Cardiac muscle cell (in vitro differentiated cells and primary cell): ENCODE measurements at regions not wholly inside any gene's neighbourhood (a gene's known extent, or its start where the extent isn't known, plus 50 kb on each side); places are given as distances from the start of the nearest gene placed in this dataset.

Experiments
- DNase-seq, 2 donors: peaks; one replicate each; pipeline versions ENCODE4 v3.0.0 to v3.0.0-alpha.2; 2010 to 2017; ENCODE audit warnings: low read depth in 1 of 2, low spot score in 1 of 2
- H3K27ac ChIP-seq: fragments of 200-600 bp; sonication (generic); 2 replicates; pipeline ENCODE4 v1.5.1; 2016
- H3K27me3 ChIP-seq: fragments of 200-600 bp; sonication (generic); 2 replicates; pipeline ENCODE4 v1.6.0; 2016; ENCODE audit warnings: control low read depth
- H3K36me3 ChIP-seq: fragments of 200-600 bp; sonication (generic); 2 replicates; pipeline ENCODE4 v1.5.1; 2016; ENCODE audit warnings: control low read depth
- H3K4me1 ChIP-seq: fragments of 200-600 bp; sonication (generic); 2 replicates; pipeline ENCODE4 v1.8.1; 2017; ENCODE audit warnings: low read depth, mild to moderate bottlenecking, mixed run types
- H3K4me3 ChIP-seq: fragments of 200-600 bp; sonication (generic); 2 replicates; pipeline ENCODE4 v1.5.1; 2016; ENCODE audit warnings: mild to moderate bottlenecking
- H3K9me3 ChIP-seq: fragments of 200-600 bp; sonication (generic); 2 replicates; pipeline ENCODE4 v1.5.1; 2017; ENCODE audit warnings: low read depth, mild to moderate bottlenecking, control low read depth
- TF ChIP-seq, protein P1 (sequence below): IDR thresholded peaks from 2 replicates; pipeline ENCODE4 v1.5.1; 2012; ENCODE audit warnings: low read depth, mild to moderate bottlenecking, low read length

- no peaks in the 10 kb centered on the region for H3K27me3 ChIP-seq
- no peaks in the 10 kb centered on the region for H3K9me3 ChIP-seq
- H3K36me3 ChIP-seq = no peaks in the 10 kb centered on the region
- no peak overlapping the region for H3K4me3 ChIP-seq
- TF ChIP-seq, protein P1, sequence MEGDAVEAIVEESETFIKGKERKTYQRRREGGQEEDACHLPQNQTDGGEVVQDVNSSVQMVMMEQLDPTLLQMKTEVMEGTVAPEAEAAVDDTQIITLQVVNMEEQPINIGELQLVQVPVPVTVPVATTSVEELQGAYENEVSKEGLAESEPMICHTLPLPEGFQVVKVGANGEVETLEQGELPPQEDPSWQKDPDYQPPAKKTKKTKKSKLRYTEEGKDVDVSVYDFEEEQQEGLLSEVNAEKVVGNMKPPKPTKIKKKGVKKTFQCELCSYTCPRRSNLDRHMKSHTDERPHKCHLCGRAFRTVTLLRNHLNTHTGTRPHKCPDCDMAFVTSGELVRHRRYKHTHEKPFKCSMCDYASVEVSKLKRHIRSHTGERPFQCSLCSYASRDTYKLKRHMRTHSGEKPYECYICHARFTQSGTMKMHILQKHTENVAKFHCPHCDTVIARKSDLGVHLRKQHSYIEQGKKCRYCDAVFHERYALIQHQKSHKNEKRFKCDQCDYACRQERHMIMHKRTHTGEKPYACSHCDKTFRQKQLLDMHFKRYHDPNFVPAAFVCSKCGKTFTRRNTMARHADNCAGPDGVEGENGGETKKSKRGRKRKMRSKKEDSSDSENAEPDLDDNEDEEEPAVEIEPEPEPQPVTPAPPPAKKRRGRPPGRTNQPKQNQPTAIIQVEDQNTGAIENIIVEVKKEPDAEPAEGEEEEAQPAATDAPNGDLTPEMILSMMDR = no peak
- peak overlapping the region; percentile 29 for H3K27ac ChIP-seq
- H3K4me1 ChIP-seq = peaks cover 14% of the 10 kb centered on the region
- DNase-seq = no peak
These were observed 170.9 kb upstream of the PCDH18 start for GRCh38 chr4:137703195-137703594.

DNA sequence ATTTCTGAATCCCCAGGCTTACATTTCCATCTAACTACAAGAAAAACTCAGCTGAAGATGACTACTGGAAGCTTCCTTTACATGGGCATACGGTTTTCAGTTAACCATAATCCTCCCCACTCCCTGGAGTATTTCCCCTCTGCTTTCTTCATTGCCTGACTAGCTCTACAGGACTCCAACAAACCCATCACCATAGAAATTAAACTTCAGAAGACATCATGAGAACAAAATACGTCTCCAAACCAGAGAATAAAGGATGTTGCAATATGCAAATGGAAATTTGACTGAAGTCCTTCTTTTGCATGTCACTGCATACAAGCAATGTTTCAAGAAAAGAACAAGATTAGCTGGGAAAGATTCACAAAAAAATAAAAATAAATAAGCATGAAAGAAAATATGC is 170.2 kb upstream of the PCDH18 start:
- Histone ChIP-seq H3K9me3 (no peaks in the 10 kb centered on the region), H3K4me1 (peaks cover 14% of the 10 kb centered on the region), H3K27ac (no peak overlapping the region), H3K4me3 (no peak overlapping the region), H3K27me3 (no peaks in the 10 kb centered on the region), H3K36me3 (no peaks in the 10 kb centered on the region)
- TF ChIP-seq, protein P1 = no peak
- no peak for DNase-seq

- H3K4me3 ChIP-seq = no peak overlapping the region
- no peak for DNase-seq
- H3K27ac ChIP-seq = no peak overlapping the region
- H3K36me3 ChIP-seq = no peaks in the 10 kb centered on the region
- no peaks in the 10 kb centered on the region for H3K27me3 ChIP-seq
- TF ChIP-seq, protein P1 = no peak
- H3K4me1 ChIP-seq = peaks cover 14% of the 10 kb centered on the region
- H3K9me3 ChIP-seq = no peaks in the 10 kb centered on the region
These were observed 169.1 kb upstream of the PCDH18 start for GRCh38 chr4:137701401-137701800.

GRCh38 chr4:137700751-137701150 is 168.5 kb upstream of the PCDH18 start:
- Histone ChIP-seq H3K9me3 (no peaks in the 10 kb centered on the region), H3K27ac (no peak overlapping the region), H3K36me3 (no peaks in the 10 kb centered on the region), H3K27me3 (no peaks in the 10 kb centered on the region), H3K4me3 (no peak overlapping the region), H3K4me1 (peaks cover 11% of the 10 kb centered on the region)
- TF ChIP-seq, protein P1 = no peak
- DNase-seq = no peak

DNA sequence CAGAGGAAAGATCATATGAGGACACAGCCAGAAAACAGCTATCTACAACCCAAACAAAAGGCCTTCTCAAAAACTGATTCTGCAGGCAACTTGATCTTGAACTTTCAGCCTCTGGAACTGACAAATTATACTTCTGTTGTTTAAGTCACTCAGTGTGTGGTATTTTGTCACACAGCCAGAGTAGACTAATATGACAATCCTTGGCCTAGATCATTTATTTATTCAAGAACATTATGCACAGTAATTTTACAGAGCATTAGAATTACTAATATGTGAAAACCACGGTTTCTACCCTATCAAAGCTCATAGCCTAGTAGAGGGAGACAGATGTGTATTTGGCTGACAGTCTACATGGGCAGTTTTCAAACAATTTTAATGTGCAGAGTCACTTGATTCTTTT is 167.8 kb upstream of the PCDH18 start:
- DNase-seq = no peak
- Histone ChIP-seq H3K4me3 (no peak overlapping the region), H3K4me1 (peaks cover 4% of the 10 kb centered on the region), H3K27ac (no peak overlapping the region), H3K9me3 (no peaks in the 10 kb centered on the region), H3K36me3 (no peaks in the 10 kb centered on the region), H3K27me3 (no peaks in the 10 kb centered on the region)
- TF ChIP-seq, protein P1 = no peak

GRCh38 chr4:137694138-137694537 is 161.8 kb upstream of the PCDH18 start:
- Histone ChIP-seq H3K27me3 (no peaks in the 10 kb centered on the region), H3K4me1 (no peaks in the 10 kb centered on the region), H3K27ac (no peak overlapping the region), H3K36me3 (no peaks in the 10 kb centered on the region), H3K4me3 (no peak overlapping the region), H3K9me3 (no peaks in the 10 kb centered on the region)
- DNase-seq = peak in 1 of 2 donors; percentile 53
- TF ChIP-seq, protein P1 = no peak
